DOHH2 (cell line): ENCODE measurements at regions not wholly inside any gene's neighbourhood (a gene's known extent, or its start where the extent isn't known, plus 50 kb on each side); places are given as distances from the start of the nearest gene placed in this dataset.

ENCODE experiments used
- CTCF ChIP-seq: fragments of 200-600 bp; sonication (generic); IDR thresholded peaks from one replicate; pipeline ENCODE4 v1.5.1; 2014; ENCODE audit warnings: antibody characterized with exemption, mild to moderate bottlenecking, low read depth, low read length; ENCODE audit not compliant: poor library complexity, severe bottlenecking
- EZH2phosphoT487 ChIP-seq: fragments of 200-600 bp; sonication (generic); IDR thresholded peaks from 2 replicates; pipeline ENCODE4 v1.6.1; 2017; ENCODE audit warnings: borderline replicate concordance, mild to moderate bottlenecking, antibody characterized with exemption, low read length, moderate library complexity, mixed read lengths

GRCh38 chr12:42967850-42968249 lies 378.3 kb upstream of the PRICKLE1 start:
- TF ChIP-seq EZH2phosphoT487 (no peak), CTCF (no peak)
